DMS153 (cell line): ENCODE measurements at regions not wholly inside any gene's neighbourhood (a gene's known extent, or its start where the extent isn't known, plus 50 kb on each side); places are given as distances from the start of the nearest gene placed in this dataset.
A peak's percentile ranks its signal among the peaks of the same experiment; 100 is the strongest.

Experiments used
- DNase-seq: peaks from one replicate; lab custom pipeline; 2025; lab: John Stamatoyannopoulos, UW

GRCh38 chr10:44619975-44620374 is 235.1 kb upstream of the CXCL12 start:
- no peak for DNase-seq

GRCh38 chr10:44627591-44628354 is 242.9 kb upstream of the CXCL12 start:
- DNase-seq = no peak

GRCh38 chr10:44628921-44629320 is 244.0 kb upstream of the CXCL12 start:
- no peak for DNase-seq

GRCh38 chr10:44635176-44635575 is 250.3 kb upstream of the CXCL12 start:
- no peak for DNase-seq

GRCh38 chr10:44636625-44637024 is 251.7 kb upstream of the CXCL12 start:
- DNase-seq = peak; percentile 85

GRCh38 chr10:44640429-44640828 is 255.5 kb upstream of the CXCL12 start:
- DNase-seq = no peak

- no peak for DNase-seq
Observed at GRCh38 chr10:44647473-44647872, 262.6 kb upstream of the CXCL12 start.

GRCh38 chr10:44647877-44648542 is 263.1 kb upstream of the CXCL12 start:
- no peak for DNase-seq

GRCh38 chr10:44650691-44651661 is 260.2 kb upstream of the TMEM72 start:
- no peak for DNase-seq

- DNase-seq = no peak
Observed at GRCh38 chr10:44651834-44652233, 259.3 kb upstream of the TMEM72 start.

GRCh38 chr10:44659320-44659719 is 251.8 kb upstream of the TMEM72 start:
- no peak for DNase-seq

- no peak for DNase-seq
Observed at GRCh38 chr10:44660271-44660670, 250.9 kb upstream of the TMEM72 start.

- DNase-seq = no peak
Observed at GRCh38 chr10:44662051-44662450, 249.1 kb upstream of the TMEM72 start.

- no peak for DNase-seq
Observed at GRCh38 chr10:44668336-44668735, 242.8 kb upstream of the TMEM72 start.

- no peak for DNase-seq
Observed at GRCh38 chr10:44671319-44671718, 239.8 kb upstream of the TMEM72 start.

GRCh38 chr10:44673245-44673983 is 237.7 kb upstream of the TMEM72 start:
- no peak for DNase-seq

GRCh38 chr10:44674536-44675386 is 236.4 kb upstream of the TMEM72 start:
- no peak for DNase-seq

- DNase-seq = no peak
Observed at GRCh38 chr10:44675387-44675874, 235.7 kb upstream of the TMEM72 start.

GRCh38 chr10:44680764-44681163 is 230.4 kb upstream of the TMEM72 start:
- no peak for DNase-seq

GRCh38 chr10:44682507-44682906 is 228.6 kb upstream of the TMEM72 start:
- no peak for DNase-seq

GRCh38 chr10:44684661-44685060 is 226.5 kb upstream of the TMEM72 start:
- no peak for DNase-seq
